ENCODE measurements at regions not wholly inside any gene's neighbourhood (a gene's known extent, or its start where the extent isn't known, plus 50 kb on each side); places are given as distances from the start of the nearest gene placed in this dataset.

DNA sequence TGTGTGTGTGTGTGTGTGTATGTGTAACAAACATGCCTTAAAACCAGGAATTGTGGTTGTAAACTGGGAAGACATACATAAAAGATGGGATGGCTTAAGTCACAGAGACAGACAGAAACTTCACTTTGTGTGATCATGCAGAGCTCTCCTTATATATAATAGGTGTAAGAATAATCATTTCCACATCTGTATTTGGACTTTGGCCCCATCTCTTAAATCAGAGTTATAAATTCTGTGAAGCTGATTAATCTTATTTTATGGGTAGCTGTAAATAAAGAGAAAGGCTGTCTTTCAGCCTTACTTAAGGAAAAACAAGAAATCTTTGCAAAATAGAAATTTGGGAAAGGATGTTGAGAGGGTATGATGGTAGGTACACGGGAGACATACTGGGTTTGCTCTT lies 174.6 kb upstream of the PITX2 start:
- ATAC-seq (no peak), DNase-seq (no peak)
- Histone ChIP-seq H3K9me3 (no peaks in the 10 kb centered on the region), H3K36me3 (no peaks in the 10 kb centered on the region), H3K27me3 (no peaks in the 10 kb centered on the region), H3K27ac (no peak overlapping the region), H3K4me3 (no peak overlapping the region), H3K4me1 (no peaks in the 10 kb centered on the region)
- in situ Hi-C loops (cut with MboI; ENCODE audit: low sequenced_read_pairs in 4 of 4) (no loop called here), intact Hi-C loops (cut with DNase I; ENCODE audit: low total_unique reads) (no loop called here)
- TF ChIP-seq POLR2A (IDR thresholded peaks at IDR 0.05) = no peak
- TF ChIP-seq, protein P1, sequence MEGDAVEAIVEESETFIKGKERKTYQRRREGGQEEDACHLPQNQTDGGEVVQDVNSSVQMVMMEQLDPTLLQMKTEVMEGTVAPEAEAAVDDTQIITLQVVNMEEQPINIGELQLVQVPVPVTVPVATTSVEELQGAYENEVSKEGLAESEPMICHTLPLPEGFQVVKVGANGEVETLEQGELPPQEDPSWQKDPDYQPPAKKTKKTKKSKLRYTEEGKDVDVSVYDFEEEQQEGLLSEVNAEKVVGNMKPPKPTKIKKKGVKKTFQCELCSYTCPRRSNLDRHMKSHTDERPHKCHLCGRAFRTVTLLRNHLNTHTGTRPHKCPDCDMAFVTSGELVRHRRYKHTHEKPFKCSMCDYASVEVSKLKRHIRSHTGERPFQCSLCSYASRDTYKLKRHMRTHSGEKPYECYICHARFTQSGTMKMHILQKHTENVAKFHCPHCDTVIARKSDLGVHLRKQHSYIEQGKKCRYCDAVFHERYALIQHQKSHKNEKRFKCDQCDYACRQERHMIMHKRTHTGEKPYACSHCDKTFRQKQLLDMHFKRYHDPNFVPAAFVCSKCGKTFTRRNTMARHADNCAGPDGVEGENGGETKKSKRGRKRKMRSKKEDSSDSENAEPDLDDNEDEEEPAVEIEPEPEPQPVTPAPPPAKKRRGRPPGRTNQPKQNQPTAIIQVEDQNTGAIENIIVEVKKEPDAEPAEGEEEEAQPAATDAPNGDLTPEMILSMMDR (IDR thresholded peaks at IDR 0.05 in 4 of 5, conservative IDR thresholded peaks at IDR 0.05 in 1 of 5) = no peak

DNA sequence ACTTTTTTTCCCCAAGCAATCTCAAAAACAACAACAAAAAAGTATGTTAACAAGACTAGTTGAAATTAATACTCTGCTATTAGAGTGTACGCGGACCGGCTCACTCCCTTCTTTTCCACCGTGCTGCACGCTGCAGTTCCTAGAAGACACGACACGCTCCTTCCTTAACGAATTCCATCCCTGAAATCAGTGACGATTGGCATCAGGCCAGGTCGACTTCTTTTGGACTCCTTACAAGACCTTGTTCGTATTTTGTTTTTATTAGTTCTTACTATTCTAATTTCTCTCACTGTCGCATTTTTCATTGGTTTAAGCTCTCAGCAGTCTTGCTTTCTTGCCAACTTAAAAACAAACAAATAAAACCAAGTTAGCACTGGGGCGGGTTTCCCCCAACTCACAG lies 175.8 kb upstream of the PITX2 start:
- no peak for TF ChIP-seq POLR2A (IDR thresholded peaks at IDR 0.05)
- TF ChIP-seq, protein P1 (IDR thresholded peaks at IDR 0.05 in 4 of 5, conservative IDR thresholded peaks at IDR 0.05 in 1 of 5) = no peak
- in situ Hi-C loops (cut with MboI; ENCODE audit: low sequenced_read_pairs in 4 of 4) (no loop called here), intact Hi-C loops (cut with DNase I; ENCODE audit: low total_unique reads) (no loop called here)
- Histone ChIP-seq H3K4me1 (no peaks in the 10 kb centered on the region), H3K9me3 (no peaks in the 10 kb centered on the region), H3K27ac (no peak overlapping the region), H3K27me3 (no peaks in the 10 kb centered on the region), H3K4me3 (no peak overlapping the region), H3K36me3 (no peaks in the 10 kb centered on the region)
- DNase-seq = no peak
- no peak for ATAC-seq

DNA sequence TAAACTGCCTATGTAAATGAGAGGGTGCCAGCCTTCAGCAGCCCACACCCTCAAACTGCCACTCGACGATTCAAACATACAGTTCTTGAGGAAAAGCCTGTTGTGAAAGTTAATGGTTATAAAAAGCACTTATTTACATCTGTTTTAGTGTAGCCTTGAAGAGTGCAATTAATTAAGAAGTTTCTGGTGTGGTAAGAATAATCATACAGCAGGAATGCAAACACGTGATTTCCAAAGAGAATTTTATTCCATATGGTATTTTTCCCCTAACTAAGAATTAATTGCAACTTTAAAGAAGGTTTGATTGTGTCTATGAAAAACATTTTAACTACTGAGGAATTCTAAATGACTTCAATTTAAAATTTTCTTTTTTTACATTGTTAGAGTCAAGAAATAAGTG lies 176.3 kb upstream of the PITX2 start:
- no peaks in the 10 kb centered on the region for H3K27me3 ChIP-seq
- in situ Hi-C loops (cut with MboI; ENCODE audit: low sequenced_read_pairs in 4 of 4) = no loop called here
- ATAC-seq = no peak
- no peaks in the 10 kb centered on the region for H3K9me3 ChIP-seq
- TF ChIP-seq, protein P1 (IDR thresholded peaks at IDR 0.05 in 4 of 5, conservative IDR thresholded peaks at IDR 0.05 in 1 of 5) = no peak
- no peak for TF ChIP-seq POLR2A (IDR thresholded peaks at IDR 0.05)
- no peak for DNase-seq
- H3K36me3 ChIP-seq = no peaks in the 10 kb centered on the region
- H3K4me1 ChIP-seq = no peaks in the 10 kb centered on the region
- H3K27ac ChIP-seq = no peak overlapping the region
- intact Hi-C loops (cut with DNase I; ENCODE audit: low total_unique reads) = no loop called here
- H3K4me3 ChIP-seq = no peak overlapping the region

DNA sequence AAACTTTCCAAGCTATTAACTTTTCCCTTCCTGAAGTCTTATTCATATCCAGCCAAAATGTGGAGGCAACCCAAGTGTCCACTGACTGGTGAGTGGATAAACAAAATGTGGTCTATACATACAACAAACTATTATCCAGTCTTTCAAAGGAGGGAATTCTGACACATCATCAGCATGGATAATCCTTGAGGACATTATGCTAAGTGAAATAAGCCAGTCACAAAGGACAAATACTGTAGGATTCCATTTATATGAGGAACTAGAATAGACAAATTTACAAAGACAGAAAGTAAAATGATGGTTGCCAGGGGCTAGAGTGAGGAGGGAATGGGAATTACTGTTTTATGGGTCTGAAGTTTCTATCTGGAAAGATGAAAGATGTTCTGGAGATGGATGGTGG lies 178.7 kb upstream of the PITX2 start:
- Histone ChIP-seq H3K27me3 (no peaks in the 10 kb centered on the region), H3K36me3 (no peaks in the 10 kb centered on the region), H3K4me3 (no peak overlapping the region), H3K27ac (no peak overlapping the region), H3K9me3 (no peaks in the 10 kb centered on the region), H3K4me1 (no peaks in the 10 kb centered on the region)
- no peak for ATAC-seq
- in situ Hi-C loops (cut with MboI; ENCODE audit: low sequenced_read_pairs in 4 of 4) = no loop called here
- TF ChIP-seq, protein P1 (IDR thresholded peaks at IDR 0.05 in 4 of 5, conservative IDR thresholded peaks at IDR 0.05 in 1 of 5) = no peak
- TF ChIP-seq POLR2A (IDR thresholded peaks at IDR 0.05) = no peak
- intact Hi-C loops (cut with DNase I; ENCODE audit: low total_unique reads) = no loop called here
- no peak for DNase-seq

DNA sequence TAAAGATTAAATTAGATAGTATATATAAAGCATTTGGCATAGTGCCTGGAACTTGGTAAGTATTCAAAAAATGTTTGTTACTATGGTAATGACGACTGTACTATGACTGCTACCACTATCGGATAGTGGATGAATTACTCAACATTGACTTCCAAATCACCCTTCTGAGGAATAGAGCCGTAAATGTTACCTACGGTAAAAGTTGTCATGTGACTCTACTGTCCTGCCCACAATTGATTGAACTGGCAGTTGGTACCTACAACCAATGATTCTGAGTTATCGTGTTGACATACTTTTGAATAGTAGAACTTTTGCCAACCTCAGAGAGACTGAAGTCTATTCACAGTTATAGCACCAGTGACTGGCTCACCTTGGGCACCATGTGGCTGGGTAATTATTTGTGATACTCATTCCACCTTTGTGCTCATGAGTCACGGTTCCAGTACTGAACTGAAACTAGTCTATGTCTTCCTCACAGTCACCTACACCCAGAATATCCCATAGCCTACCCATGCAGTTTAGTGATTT lies 185.5 kb upstream of the PITX2 start:
- TF ChIP-seq, protein P1 (IDR thresholded peaks at IDR 0.05 in 4 of 5, conservative IDR thresholded peaks at IDR 0.05 in 1 of 5) = no peak
- no peak for TF ChIP-seq POLR2A (IDR thresholded peaks at IDR 0.05)

More for the DNA sequence above, 185.5 kb upstream of the PITX2 start:
- intact Hi-C loops (cut with DNase I; ENCODE audit: low total_unique reads) (no loop called here), in situ Hi-C loops (cut with MboI; ENCODE audit: low sequenced_read_pairs in 4 of 4) (no loop called here)
- Histone ChIP-seq H3K27me3 (no peaks in the 10 kb centered on the region), H3K4me3 (no peak overlapping the region), H3K36me3 (no peaks in the 10 kb centered on the region), H3K27ac (no peak overlapping the region), H3K9me3 (no peaks in the 10 kb centered on the region), H3K4me1 (no peaks in the 10 kb centered on the region)
- DNase-seq (no peak), ATAC-seq (no peak)
